ENCODE measurements at regions not wholly inside any gene's neighbourhood (a gene's known extent, or its start where the extent isn't known, plus 50 kb on each side); places are given as distances from the start of the nearest gene placed in this dataset.

GRCh38 chr6:140490081-140490480, 1115.6 kb upstream of the CITED2 start:
- no peak for TF ChIP-seq CTCF (IDR thresholded peaks at IDR 0.05; ENCODE audit: poor library complexity, severe bottlenecking)
- Histone ChIP-seq H3K9me3 (ENCODE audit: severe bottlenecking) (peaks cover 7% of the 10 kb centered on the region), H3K4me1 (ENCODE audit: insufficient read depth, poor library complexity, severe bottlenecking) (peaks cover 32% of the 10 kb centered on the region), H3K4me3 (ENCODE audit: severe bottlenecking) (no peak overlapping the region), H3K27me3 (ENCODE audit: insufficient read depth, poor library complexity, severe bottlenecking) (no peaks in the 10 kb centered on the region), H3K36me3 (ENCODE audit: low read depth) (no peaks in the 10 kb centered on the region), H3K27ac (ENCODE audit: poor library complexity, severe bottlenecking) (no peak overlapping the region)
- DNase-seq (ENCODE audit: low spot score) = no peak
- ATAC-seq (ENCODE audit: low read depth) = no peak

- Histone ChIP-seq H3K27ac (ENCODE audit: poor library complexity, severe bottlenecking) (no peak overlapping the region), H3K9me3 (ENCODE audit: severe bottlenecking) (peaks cover 3% of the 10 kb centered on the region), H3K27me3 (ENCODE audit: insufficient read depth, poor library complexity, severe bottlenecking) (no peaks in the 10 kb centered on the region), H3K4me3 (ENCODE audit: severe bottlenecking) (no peak overlapping the region), H3K36me3 (ENCODE audit: low read depth) (no peaks in the 10 kb centered on the region), H3K4me1 (ENCODE audit: insufficient read depth, poor library complexity, severe bottlenecking) (peaks cover 26% of the 10 kb centered on the region)
- no peak for ATAC-seq (ENCODE audit: low read depth)
- DNase-seq (ENCODE audit: low spot score) = no peak
- no peak for TF ChIP-seq CTCF (IDR thresholded peaks at IDR 0.05; ENCODE audit: poor library complexity, severe bottlenecking)
Measured at GRCh38 chr6:140487586-140487985, 1113.1 kb upstream of the CITED2 start.

- Histone ChIP-seq H3K9me3 (ENCODE audit: severe bottlenecking) (no peaks in the 10 kb centered on the region), H3K27me3 (ENCODE audit: insufficient read depth, poor library complexity, severe bottlenecking) (no peaks in the 10 kb centered on the region), H3K4me3 (ENCODE audit: severe bottlenecking) (no peak overlapping the region), H3K4me1 (ENCODE audit: insufficient read depth, poor library complexity, severe bottlenecking) (peaks cover 26% of the 10 kb centered on the region), H3K27ac (ENCODE audit: poor library complexity, severe bottlenecking) (peak overlapping the region; percentile 37), H3K36me3 (ENCODE audit: low read depth) (no peaks in the 10 kb centered on the region)
- no peak for ATAC-seq (ENCODE audit: low read depth)
- TF ChIP-seq CTCF (IDR thresholded peaks at IDR 0.05; ENCODE audit: poor library complexity, severe bottlenecking) = no peak
- DNase-seq (ENCODE audit: low spot score) = no peak
Measured at GRCh38 chr6:140486450-140487361, 1112.3 kb upstream of the CITED2 start.

GRCh38 chr6:140485740-140486449, 1111.4 kb upstream of the CITED2 start:
- DNase-seq (ENCODE audit: low spot score) (no peak), ATAC-seq (ENCODE audit: low read depth) (peak; percentile 97)
- Histone ChIP-seq H3K36me3 (ENCODE audit: low read depth) (no peaks in the 10 kb centered on the region), H3K9me3 (ENCODE audit: severe bottlenecking) (no peaks in the 10 kb centered on the region), H3K27ac (ENCODE audit: poor library complexity, severe bottlenecking) (peak overlapping the region; percentile 37), H3K27me3 (ENCODE audit: insufficient read depth, poor library complexity, severe bottlenecking) (no peaks in the 10 kb centered on the region), H3K4me1 (ENCODE audit: insufficient read depth, poor library complexity, severe bottlenecking) (peaks cover 26% of the 10 kb centered on the region), H3K4me3 (ENCODE audit: severe bottlenecking) (no peak overlapping the region)
- no peak for TF ChIP-seq CTCF (IDR thresholded peaks at IDR 0.05; ENCODE audit: poor library complexity, severe bottlenecking)

Data from RWPE2 (cell line).